Motor neuron (in vitro differentiated cells): ENCODE measurements at regions not wholly inside any gene's neighbourhood (a gene's known extent, or its start where the extent isn't known, plus 50 kb on each side); places are given as distances from the start of the nearest gene placed in this dataset.

Experiments
- ATAC-seq, 8 experiments: fragments of 200-7000 bp; cut with Tn5 transposase; replicated peaks in 6 of 8; 2 replicates each; pipeline ENCODE4 v1.8.0; 2021; ENCODE audit warnings: mild to moderate bottlenecking in 8 of 8, moderate library complexity in 8 of 8
- H3K27ac ChIP-seq, 2 donors: fragments of 250-450 bp; sonication (Bioruptor Pico); 2 replicates each; pipeline ENCODE4 v1.9.0; 2021; ENCODE audit warnings: antibody characterized with exemption in 2 of 2, mild to moderate bottlenecking in 2 of 2, moderate library complexity in 1 of 2
- H3K4me1 ChIP-seq, 2 donors: fragments of 250-450 bp; sonication (Bioruptor Pico); replicated peaks in 1 of 2; 2 replicates each; pipeline ENCODE4 v1.6.1; 2021; ENCODE audit warnings: antibody characterized with exemption in 2 of 2, mild to moderate bottlenecking in 2 of 2, moderate library complexity in 1 of 2
- H3K4me3 ChIP-seq, 5 donors: fragments of 250-450 bp; sonication (Bioruptor Pico); 2 replicates each; pipeline ENCODE4 v1.9.0; 2021; ENCODE audit warnings: antibody characterized with exemption in 5 of 5, mild to moderate bottlenecking in 5 of 5, moderate library complexity in 4 of 5
- WGBS, 10 experiments: fragments of 450-650 bp; shearing (Covaris generic); methylation state at CpG; one replicate each; pipeline ENCODE4 v1.0.0; 2022; 5-methylcytosine and 5-hydroxymethylcytosine counted together
- in situ Hi-C, 9 experiments: fragments of 400-800 bp; cut with MboI; loops; one replicate each; pipeline ENCODE4 v1.15.0; 2021; ENCODE audit warnings: low sequenced_read_pairs in 9 of 9, low pct_unique_long_range_greater_than_20kb in 2 of 9; ENCODE audit not compliant: unreplicated experiment in 9 of 9

DNA sequence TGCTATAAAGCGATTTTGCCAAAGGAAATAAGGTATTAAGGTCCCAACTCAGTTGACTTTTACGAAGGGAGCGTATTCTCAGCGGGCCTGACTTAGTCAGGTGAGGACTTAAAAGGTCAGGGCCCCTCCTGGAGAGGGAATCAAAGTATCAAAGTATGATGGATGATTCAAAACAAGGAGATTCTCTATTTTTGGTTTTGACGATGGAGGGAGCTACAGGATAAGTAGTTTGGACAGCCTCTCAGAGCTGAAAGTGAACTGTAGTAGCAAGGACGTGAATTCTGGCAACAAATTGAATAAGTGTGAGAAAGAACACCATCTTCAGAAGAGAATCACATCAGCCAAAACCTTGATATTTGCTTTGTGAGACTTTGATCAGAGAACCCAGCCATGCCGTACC, 1186.5 kb downstream of the SI start:
- Histone ChIP-seq H3K4me3 (no peak overlapping the region), H3K27ac (no peak overlapping the region), H3K4me1 (no peaks in the 10 kb centered on the region)
- ATAC-seq: no peak
- in situ Hi-C loops: no loop called here
- 20 to 95% (median 71%) methylated on average over 2 to 7 of the region's 7 CpGs for WGBS, 10 experiments

DNA sequence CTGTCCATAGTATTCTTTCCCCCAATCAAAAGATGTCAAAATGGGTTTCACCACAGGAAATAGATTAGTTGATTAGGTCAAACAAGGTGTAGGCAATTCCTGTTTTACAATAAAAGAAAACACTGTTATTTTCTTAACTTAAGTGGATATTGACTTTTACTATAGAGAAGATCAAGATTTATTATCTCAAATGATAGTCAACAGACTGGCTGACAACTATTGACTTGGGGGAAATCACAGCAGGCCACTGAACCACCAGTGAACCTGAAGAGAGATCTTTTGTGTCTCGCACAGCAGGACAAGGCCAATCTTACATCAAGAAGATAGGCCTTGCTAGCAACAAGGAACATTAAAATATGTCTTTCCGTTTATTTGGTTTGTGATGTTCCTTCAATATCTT, 1187.6 kb downstream of the SI start:
- Histone ChIP-seq H3K27ac (no peak overlapping the region), H3K4me1 (no peaks in the 10 kb centered on the region), H3K4me3 (no peak overlapping the region)
- ATAC-seq: no peak
- in situ Hi-C loops: no loop called here
- WGBS, 10 experiments: 0 to 100% (median 44%) methylated on average over 1 to 2 of the region's 2 CpGs

DNA sequence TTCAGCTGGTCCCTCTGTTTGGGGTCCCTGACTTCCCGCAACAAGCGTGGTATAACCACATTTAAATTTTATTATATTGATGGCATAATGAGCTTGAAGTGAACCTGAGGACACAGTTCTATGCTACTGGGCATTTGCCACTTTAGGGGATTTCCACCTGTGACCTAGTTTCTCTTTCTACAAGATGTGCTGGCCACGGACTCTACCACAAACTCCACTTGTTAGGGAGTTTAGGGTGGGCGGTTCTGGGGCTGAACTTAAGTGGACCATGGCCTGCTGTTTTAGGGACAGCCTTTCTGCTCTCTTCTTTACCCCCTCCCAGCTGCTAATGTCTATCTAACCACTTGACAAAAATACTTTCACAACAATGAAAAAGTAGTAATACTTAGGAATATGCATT, 1199.1 kb downstream of the SI start:
- no peak for ATAC-seq
- WGBS, 10 experiments: 43 to 96% (median 96%) methylated on average over 3 to 4 of the region's 4 CpGs; no CpG with 5 or more reads in 6 of the 10 experiments
- in situ Hi-C loops: no loop called here
- H3K27ac ChIP-seq: no peak overlapping the region
- no peak overlapping the region for H3K4me3 ChIP-seq
- no peaks in the 10 kb centered on the region for H3K4me1 ChIP-seq

DNA sequence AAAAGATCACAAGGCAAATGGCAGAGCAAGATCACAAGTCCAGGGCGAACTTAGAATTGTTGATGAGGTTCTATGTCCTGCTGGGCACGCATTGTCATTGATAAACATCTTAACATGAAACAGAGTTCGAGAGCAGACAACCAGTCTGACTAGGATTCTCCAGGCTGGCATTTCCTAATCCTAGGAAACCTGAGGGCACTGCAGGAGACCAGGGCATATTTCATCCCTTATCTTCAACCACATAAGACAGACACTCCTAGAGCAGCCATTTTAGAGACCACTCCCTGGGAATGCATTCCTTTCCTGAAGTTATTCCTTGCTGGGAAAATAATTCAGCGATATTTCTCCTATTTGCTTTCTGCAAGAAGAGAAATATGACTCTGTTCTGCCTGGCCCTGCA, 1199.9 kb downstream of the SI start:
- no peaks in the 10 kb centered on the region for H3K4me1 ChIP-seq
- ATAC-seq: no peak
- no peak overlapping the region for H3K4me3 ChIP-seq
- no peak overlapping the region for H3K27ac ChIP-seq
- WGBS, 10 experiments: 30 to 100% (median 73%) methylated on average over 1 to 4 of the region's 4 CpGs; no CpG with 5 or more reads in 1 of the 10 experiments
- in situ Hi-C loops: no loop called here

DNA sequence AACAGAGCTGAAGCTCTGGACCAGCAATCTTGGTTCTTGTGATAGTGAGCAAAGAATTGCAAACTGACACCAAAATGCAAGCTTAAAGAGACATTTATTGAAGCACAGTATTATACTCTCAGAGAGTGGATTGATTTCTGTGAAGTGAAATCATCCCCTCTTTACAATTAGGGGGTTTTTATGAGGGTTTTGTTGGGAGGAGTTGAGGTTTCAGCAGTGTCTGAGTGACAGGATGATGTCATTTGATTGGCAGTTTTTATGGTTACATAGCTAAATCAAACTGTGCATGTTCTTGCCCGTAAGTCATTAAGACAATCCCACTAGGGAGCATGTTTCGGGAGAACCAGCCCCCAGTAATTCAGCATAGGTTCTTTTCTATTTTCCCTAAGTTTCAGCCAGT, 1200.5 kb downstream of the SI start:
- ATAC-seq: no peak
- no peak overlapping the region for H3K4me3 ChIP-seq
- 0 to 100% (median 85%) methylated on average over 1 to 2 of the region's 2 CpGs; no CpG with 5 or more reads in 4 of the 10 experiments for WGBS, 10 experiments
- no peaks in the 10 kb centered on the region for H3K4me1 ChIP-seq
- in situ Hi-C loops: no loop called here
- H3K27ac ChIP-seq: no peak overlapping the region

DNA sequence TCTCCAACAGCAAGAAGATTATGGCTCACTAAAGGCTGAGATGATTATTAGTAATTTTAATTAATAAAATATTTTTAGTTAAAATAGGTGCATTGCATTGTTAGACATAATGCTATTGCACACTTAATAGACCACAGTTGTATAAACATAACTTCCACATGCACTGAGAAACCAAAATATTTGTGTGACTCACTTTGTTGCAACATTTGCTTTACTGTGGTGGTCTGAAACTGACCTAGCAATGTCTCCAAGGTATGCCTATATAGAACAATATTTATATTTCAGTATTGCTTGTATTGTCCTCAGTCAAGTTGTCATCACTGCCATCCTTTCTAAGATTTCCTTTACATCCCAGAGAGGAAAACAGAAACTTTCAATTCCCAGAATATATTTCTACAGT, 1215.2 kb downstream of the SI start:
- ATAC-seq: no peak
- H3K4me1 ChIP-seq: no peaks in the 10 kb centered on the region
- no peak overlapping the region for H3K4me3 ChIP-seq
- in situ Hi-C loops: no loop called here
- no peak overlapping the region for H3K27ac ChIP-seq

DNA sequence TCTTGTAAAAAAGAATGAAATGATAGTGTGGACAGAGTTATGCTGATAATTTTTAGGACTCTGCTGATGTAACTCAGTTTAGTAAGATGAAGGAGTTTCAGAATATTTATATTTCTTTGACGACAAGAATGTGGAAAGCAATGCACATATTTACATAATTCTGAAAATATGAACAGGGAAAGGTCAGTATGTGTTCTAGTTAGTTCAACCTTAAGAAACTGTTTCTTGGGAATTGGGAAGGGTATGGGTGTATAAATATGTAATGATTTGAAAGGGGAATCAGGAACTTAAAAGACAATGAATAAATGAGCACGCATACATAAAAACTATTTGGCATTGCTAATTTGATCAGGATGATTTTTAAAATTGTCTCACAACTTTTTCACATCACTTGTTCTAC, 1226.1 kb downstream of the SI start:
- Histone ChIP-seq H3K4me1 (no peaks in the 10 kb centered on the region), H3K27ac (no peak overlapping the region), H3K4me3 (no peak overlapping the region)
- peak in 1 of 8 experiments; percentile 99 for ATAC-seq
- 0 to 100% (median 64%) methylated on average over 1 to 2 of the region's 2 CpGs; no CpG with 5 or more reads in 1 of the 10 experiments for WGBS, 10 experiments
- in situ Hi-C loops: no loop called here

DNA sequence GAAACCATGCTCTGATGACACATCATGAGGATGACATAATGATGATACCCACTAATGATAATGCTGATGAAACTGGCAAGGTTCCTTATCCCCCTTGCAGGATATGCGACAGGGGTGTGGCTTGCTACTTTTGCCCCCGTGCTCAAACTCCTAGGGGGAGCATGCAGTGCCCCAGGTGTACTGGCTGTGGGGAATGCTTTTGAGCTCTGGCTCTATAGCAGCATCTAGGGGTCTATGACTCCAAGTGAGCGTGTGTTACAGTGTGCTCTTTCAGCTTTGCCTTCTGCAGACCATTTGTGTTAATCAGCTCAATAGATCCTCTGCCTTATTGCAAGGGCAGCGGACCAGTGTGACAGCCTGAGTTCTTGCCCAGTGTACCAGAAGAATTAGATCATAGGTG, 1239.5 kb downstream of the SI start:
- in situ Hi-C loops: no loop called here
- no peak overlapping the region for H3K4me3 ChIP-seq
- ATAC-seq: peak in 2 of 8 experiments; percentile 41 to 67
- WGBS, 10 experiments: 10 to 100% (median 75%) methylated on average over 1 to 4 of the region's 4 CpGs; no CpG with 5 or more reads in 3 of the 10 experiments
- H3K27ac ChIP-seq: no peak overlapping the region
- no peaks in the 10 kb centered on the region for H3K4me1 ChIP-seq

DNA sequence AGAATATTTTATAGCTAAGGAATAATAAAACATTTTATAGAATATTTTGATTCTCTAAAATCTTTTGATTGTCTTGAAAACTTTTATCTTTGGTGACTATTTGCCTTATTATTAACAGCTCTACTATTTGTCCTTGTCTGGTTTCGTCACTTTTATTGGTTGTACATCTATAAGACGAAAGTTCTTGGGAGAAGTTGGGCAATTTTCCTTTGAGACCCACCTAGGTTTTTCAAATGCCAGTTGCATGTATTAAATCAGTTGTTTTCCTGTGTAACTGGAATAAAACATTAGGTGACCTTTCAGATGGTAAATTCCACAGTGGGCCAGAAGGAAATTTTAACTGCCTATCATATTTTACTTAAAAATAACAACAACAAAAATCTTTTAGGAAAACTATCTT, 1245.7 kb downstream of the SI start:
- ATAC-seq: no peak
- H3K27ac ChIP-seq: no peak overlapping the region
- in situ Hi-C loops: no loop called here
- no peak overlapping the region for H3K4me3 ChIP-seq
- 0 to 100% (median 92%) methylated on average over 2 of the region's 2 CpGs; no CpG with 5 or more reads in 1 of the 10 experiments for WGBS, 10 experiments
- H3K4me1 ChIP-seq: no peaks in the 10 kb centered on the region

DNA sequence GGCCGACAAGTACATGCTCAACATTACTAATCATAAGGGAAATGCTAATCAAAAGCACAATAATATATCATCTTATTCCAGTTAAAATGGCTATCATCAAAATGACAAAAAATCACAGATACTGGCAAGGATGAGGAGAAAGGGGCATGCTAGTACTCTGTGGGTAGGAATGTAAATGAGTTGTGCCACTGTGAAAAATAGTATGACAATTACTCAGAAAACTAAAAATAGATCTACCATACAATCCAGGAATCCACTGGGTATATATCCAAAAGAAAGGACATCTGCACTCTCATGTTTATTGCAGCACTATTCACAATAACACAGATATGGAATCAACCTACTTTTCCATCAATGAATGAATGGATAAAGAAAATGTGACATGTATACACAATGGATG, 1256.5 kb downstream of the SI start:
- no peak for ATAC-seq
- 0 to 100% (median 100%) methylated on average over 1 of the region's 1 CpG; no CpG with 5 or more reads in 1 of the 10 experiments for WGBS, 10 experiments

DNA sequence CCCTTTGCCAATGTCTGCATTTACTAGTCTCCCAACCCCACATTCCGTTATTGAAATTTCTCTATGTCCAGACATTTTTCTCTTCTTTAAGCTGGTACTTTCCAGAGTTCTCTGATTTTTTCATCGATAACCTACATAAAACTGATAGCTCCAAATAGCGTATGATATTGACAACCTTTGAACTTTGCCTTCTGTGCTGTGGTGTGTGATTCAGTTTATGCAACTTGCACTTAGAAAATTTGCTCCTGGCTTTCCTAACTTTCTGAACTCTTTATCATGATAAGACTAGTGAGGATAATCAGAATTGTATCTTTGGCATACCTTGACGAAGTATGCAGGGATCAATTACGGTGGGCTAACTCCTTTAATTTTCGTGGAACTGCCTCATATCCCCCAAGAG, 1261.3 kb downstream of the SI start:
- no peaks in the 10 kb centered on the region for H3K4me1 ChIP-seq
- in situ Hi-C loops: no loop called here
- H3K27ac ChIP-seq: no peak overlapping the region
- H3K4me3 ChIP-seq: no peak overlapping the region
- 13 to 100% (median 85%) methylated on average over 1 to 6 of the region's 6 CpGs for WGBS, 10 experiments
- ATAC-seq: no peak

More for the DNA sequence above, 1256.5 kb downstream of the SI start:
- Histone ChIP-seq H3K27ac (no peak overlapping the region), H3K4me3 (no peak overlapping the region), H3K4me1 (no peaks in the 10 kb centered on the region)
- in situ Hi-C loops: no loop called here

DNA sequence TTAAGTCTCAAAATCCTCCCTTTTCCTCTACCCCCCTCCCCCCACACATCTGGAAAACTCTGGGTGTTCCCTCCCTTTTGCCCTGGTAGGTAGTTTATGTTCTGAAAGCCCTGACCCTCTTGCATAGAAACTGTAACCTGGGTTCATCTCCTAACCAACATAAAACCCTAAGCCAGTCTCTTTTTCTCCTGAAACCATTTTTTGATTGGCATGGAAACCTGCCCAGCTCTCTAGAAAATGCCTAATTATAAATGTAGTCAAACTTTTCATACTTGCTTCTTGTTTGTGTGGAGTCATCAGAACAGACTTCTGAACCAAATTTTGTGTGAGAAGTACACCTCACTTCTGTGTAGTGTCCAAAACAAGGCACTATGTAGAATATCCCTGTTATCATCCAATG, 1264.4 kb downstream of the SI start:
- no peak for ATAC-seq
- in situ Hi-C loops: no loop called here
- no peak overlapping the region for H3K4me3 ChIP-seq
- no peaks in the 10 kb centered on the region for H3K4me1 ChIP-seq
- H3K27ac ChIP-seq: no peak overlapping the region

DNA sequence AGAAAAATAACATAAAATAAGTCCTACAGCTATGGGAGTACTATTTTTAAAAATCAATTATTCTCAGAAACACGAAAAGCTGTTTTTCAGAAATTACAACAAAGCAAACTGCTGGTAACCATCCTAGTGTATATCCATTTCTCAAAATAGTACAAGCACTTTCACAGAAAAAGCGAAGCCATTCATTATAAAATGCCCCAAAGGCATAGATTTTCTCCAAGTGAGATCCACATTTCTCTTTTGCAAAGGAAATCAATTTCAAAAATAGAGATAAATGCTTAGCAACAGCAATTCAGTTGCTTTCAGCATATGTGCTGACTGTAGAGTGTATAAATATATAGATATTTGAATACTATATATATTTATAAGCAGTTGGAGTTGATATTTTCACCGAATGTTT, 1266.3 kb downstream of the SI start:
- no peaks in the 10 kb centered on the region for H3K4me1 ChIP-seq
- ATAC-seq: peak in 1 of 8 experiments; percentile 75
- no peak overlapping the region for H3K4me3 ChIP-seq
- H3K27ac ChIP-seq: no peak overlapping the region
- in situ Hi-C loops: no loop called here
- 0 to 100% (median 75%) methylated on average over 2 to 3 of the region's 3 CpGs for WGBS, 10 experiments

DNA sequence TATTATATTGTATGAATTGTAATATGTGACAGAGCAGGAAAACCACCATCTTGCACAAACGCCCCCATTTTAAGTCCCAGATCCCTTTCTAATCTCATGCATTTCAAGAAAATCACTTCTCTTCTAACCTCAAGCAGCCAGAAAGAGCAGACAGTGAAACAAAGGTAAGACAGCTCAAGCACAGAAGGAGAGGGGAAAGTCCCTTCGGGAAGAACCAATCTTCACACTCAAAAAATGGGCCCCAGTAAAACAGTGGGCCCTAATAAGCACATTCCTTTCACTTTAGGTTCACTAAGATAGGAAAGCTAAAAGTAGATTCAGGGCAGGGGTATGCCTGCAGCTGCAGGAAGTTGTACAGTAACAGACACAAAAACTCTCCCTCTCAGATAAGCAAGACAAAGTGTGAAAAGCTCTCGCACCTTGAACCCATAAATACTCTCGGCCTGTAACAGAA, 1268.7 kb downstream of the SI start:
- Histone ChIP-seq H3K27ac (no peak overlapping the region), H3K4me3 (no peak overlapping the region), H3K4me1 (no peaks in the 10 kb centered on the region)
- WGBS, 10 experiments: 11 to 97% (median 67%) methylated on average over 1 to 4 of the region's 4 CpGs; no CpG with 5 or more reads in 1 of the 10 experiments
- in situ Hi-C loops: no loop called here
- no peak for ATAC-seq
